GM18909 (cell line): ENCODE measurements at regions not wholly inside any gene's neighbourhood (a gene's known extent, or its start where the extent isn't known, plus 50 kb on each side); places are given as distances from the start of the nearest gene placed in this dataset.
"Not testable (repeated sequence)": the region's sequence is repeated elsewhere in the genome, so short reads cannot be mapped to it uniquely, and the experiment has no call there.

Experiments
- ATAC-seq: cut with Tn5 transposase; IDR thresholded peaks from one replicate; pipeline ENCODE4 v1.9.1; 2021; ENCODE audit warnings: mild to moderate bottlenecking; ENCODE audit not compliant: unreplicated experiment, poor library complexity

DNA sequence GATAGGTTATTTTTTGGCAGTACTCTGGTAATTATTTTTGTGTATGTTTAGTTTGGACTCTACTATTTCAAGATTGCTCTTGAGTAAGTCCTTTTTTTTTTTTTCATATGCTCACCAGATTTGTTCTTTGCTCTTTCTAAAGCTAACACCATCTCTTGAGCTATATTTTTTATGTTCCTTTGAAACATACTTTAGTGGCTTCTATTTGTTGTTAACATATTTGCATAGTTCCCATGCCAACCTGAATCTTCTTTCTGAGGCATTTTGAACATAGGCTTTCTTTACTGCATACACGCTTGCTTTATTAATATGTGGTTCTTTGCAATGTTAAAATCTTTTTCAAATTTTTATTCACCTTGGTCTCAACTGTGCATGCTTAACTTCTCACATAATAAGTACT lies 1644.9 kb downstream of the SUCLG1 start:
- ATAC-seq, result no peak

DNA sequence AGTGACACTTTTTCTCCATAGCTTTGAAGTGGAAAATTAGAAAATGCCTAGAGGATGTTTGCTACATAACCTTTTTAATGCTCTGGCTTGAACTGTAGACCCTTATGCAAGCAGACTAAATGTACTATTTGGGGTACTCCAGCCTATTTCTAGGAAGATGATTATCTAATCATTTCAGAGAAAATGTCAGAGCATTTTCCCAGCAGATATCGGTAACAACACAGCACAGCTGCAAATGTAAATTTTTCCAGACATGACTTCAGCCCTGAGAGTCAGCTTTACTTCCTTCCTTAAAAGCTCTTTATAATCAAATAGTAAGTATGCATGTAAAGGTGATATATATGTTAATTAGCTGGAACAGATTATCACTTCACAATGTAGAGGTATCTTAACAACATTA lies 1647.1 kb downstream of the SUCLG1 start:
- ATAC-seq, result no peak

DNA sequence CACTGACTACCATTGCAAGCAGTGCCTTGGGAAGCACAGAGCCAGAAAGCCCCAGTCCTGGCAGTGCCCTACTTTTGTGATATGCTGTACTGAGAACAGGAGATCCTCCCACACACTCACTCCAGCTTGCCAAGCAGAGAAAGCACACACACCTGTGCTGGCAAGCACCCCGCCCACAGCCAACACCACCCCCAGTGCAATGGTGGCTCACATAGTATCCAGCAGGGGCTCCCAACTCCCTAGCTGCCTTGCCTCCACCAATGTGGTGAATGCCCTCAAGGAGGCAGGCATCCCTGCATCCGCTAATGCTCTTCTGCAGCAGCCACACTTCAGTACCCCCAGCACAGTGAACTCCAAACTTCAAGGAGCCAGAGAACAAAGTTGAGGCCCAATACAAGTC lies 1655.8 kb downstream of the SUCLG1 start:
- ATAC-seq, result no peak

DNA sequence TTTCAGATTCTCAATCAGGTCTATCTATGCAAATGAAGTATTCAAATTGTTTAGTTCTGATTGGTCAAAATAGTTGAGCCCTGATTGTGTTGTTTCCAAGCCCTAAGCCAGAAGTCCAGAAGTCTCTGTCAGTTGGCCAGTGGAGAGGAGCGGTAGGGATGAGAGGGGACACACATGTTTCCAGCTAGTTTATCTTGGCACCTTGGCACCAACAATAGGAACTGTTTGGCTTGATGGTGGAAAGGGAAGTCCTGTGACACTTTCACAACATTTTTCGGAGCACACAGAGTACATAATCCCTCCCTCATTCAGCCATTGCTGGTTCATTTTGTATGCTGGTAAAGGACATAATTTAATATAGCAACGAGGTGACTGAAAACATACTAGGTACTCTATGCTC lies 1661.6 kb downstream of the SUCLG1 start:
- ATAC-seq, result no peak

DNA sequence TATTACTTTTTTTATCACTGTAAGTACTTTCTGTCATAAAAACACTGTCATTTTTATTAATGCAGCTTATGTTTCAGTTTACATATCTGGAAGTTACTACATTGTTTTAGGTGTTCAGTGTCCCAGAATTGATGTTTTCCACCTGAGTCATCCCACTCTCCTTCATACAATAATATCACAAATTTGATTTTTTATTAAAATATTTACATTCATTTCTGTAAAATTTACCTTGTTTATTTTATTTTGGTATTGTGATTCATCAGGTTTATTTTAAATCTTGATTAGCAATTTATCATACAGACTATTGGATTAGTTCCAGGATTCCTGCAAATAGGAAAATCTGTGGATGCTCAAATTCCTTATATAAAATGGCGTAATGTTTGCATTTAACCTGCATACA lies 1662.9 kb downstream of the SUCLG1 start:
- no peak for ATAC-seq

DNA sequence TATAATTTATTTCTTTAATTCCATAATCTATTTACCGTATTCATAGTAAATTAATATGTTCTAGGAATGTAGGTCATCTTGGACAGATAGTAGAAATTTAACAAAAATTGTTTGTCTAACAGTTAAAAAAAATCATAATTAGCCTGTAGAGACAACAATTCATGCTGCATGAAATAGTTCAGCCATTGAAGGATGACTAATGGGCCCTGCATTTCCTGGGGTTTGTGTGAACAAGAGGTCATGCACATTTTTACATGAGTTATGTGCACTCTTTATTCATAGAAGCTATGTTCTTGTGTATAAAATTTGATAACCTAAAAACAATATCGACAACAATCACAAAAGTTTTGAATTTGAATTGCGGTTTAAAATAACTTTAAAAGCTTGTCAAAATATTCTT lies 1663.6 kb downstream of the SUCLG1 start:
- ATAC-seq, result no peak

DNA sequence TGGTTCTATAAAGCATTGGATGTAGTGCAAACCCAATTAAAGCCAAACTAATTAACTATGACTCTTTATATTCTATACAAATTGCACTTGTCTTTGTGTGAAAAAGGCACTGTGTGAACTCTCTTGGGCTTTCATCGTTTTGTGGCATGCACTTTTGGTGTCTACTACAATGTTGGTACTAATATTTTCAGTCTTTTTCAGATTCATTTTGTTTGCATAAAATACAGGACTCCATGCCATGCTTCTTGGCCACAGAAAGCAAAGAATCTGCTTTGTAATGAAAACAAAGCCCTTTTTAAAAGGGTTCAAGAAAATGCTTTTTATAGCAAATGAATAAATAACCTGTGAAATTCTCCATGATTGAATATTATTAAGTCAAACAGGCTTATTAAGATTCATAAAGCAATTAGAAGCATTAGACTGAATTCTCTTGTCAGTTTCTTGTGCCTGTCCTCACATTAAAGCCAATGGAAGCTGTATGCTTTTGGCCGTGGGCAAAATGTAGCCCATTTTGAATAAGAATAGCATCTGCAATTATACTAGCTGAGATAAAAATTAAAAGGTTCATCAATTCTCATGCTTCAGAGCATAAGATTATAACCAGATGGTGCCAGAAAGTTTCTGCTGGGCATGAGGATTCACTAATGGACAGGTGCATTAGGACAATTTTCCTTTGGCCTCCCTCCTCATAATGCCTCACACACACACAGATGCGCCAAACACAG lies 1665.2 kb downstream of the SUCLG1 start:
- ATAC-seq, result no peak

DNA sequence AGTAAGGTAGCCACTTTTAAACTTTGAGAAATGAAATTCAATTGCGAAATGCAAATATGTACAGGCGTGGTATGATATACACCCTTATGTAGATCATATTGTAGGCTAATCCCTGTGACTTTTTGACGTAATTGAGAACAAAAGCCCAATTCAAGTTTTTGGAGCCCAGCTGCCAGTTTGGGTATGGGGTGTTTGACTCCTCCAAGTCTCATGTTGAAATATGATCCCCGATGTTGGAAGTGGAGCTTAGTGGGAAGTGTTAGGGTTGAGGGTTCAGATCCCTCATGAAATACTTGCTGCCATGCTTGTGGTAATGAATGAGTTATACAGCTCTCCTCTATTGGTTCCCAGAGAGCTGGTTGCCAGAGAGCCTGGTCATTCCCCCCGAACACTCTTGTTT lies 1666.8 kb downstream of the SUCLG1 start:
- no peak for ATAC-seq

DNA sequence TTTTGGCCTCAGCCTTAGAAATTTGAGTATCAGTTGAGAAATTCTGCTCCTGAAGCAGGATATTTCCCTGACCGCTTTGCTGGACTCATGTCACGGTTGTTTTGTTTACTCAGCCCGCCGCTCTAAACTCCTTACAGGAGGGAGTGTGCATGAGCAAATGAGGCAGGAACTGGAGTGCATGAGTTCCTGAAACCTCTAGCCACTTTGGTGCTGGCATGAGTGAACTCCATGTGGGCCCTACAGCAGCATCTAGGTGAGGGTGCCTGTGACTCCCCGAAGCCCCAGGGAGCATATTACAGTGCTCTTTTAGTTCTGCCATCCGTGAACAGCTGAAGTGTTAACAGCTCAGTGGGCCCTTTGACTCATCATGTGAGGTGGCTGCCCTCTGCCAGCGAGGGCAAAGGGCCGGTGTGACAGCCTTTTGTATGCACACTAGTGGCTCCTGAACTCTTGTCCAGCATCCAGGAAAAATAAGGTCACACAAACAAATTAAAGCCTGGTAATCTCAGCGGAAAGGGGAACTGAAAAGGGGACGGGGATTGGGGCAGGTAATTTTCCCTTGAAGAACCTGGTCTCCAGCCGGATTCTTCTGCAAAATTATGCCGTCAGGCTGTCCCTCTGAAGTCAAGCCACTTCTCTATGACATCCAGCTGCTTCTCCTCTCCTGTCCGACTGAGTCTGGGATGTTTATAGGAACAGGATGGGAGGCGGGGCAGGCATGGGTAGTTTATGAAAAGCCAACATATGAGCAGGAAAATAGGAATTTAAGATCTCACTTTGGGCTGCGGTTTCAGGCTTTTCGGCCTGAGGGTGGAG lies 1668.7 kb downstream of the SUCLG1 start:
- no peak for ATAC-seq

DNA sequence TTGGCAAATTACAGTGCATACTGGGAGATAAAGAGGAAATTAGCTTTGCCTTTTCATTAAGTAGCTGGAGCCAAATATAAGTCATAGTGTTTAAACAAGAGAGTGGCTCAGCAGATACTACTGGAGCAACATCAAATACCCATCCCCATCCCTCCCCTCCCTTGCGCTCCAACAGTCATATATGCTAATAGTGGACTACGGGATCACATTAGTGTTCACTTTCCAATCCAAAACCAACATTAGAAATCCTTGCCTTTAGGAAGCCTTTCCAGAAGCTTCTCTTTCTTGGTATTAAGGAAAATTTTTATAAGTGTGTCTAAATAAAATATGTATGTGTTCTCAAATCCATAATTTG lies 1669.3 kb downstream of the SUCLG1 start:
- no peak for ATAC-seq

DNA sequence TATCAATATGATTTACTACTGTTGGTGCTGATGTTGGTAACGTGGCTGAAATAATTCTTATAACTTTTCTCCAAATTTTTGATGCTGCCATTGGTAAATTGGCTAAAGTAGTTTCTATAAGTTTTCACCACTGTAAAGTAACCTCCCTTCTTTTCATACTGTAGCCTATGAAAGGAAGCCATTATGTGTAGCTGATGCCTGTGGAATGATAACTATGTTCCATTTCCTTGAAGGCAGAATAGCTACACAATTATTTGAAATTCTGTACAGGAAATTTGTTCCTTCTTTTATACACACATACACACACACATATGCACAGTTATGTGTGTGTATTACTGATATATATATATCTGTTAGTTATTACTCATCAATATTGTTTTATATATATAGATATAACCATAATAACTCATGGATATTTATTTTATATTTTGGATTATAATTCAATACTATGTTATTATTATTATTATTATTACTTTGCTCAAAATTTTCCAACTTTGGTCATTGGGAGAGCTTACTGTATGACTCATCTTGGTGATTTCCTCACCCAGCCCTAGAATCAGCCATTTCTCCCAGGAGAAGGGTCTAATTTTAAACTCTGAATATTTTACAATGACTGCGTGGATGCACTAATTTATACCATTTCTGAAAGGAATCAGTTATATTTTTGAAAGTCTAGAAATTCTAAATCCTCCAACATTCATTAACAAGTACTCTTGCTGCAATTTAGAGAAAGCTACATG lies 1677.7 kb downstream of the SUCLG1 start:
- ATAC-seq, result no peak

DNA sequence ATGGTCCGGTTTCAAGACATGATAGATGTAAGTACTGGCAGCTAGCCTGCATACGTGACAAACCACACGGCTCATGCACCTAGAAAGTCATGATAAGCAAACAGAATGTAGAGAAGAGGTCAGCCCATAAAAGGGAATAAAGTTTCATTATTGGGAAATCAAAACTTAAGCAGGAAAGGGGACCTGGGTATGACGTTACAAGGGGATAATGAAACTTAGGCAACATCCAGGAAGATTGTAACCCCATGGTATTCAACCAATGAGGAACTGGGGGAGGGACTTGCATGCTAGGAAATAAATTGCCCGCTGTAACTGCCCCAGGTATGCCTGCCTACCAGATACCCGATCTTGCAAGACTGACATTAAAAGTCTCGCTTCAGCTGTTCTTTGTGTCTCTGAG lies 1679.0 kb downstream of the SUCLG1 start:
- ATAC-seq, result no peak

DNA sequence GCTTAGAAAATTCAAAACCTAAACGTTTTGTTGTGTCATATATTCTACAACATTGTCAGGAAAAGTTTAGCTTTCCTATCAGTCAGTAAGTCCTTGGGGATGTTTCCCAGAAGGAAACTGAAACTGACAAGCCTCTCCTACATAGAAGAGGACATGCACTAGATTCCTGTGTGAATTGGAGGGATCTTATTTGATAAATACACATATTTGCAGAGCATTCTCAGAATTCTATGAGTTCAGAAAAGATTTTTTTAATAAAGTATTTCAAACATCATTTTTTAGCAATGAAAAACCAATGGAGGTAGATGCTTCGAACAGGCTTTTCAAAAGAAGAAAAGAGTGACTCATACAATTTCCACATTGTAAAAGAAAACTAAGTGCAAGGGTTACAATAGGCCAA lies 1706.7 kb downstream of the SUCLG1 start:
- no peak for ATAC-seq

DNA sequence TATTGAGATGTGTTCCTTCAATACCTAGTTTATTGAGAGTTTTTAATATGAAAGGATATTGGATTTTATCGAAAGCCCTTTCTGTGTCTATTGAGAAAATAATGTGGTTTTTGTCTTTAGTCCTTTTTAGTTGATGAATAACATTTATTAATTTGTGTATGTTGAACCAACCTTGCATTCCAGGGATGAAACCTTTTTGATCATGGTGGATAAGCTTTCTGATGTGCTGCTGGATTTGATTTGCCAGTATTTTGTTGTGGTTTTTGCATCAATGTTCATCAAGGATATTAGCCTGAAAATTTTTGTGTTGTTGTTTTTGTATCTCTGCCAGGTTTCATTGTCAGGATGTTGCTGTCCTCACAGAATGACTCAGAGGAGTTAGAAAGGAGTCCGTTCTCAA lies 1710.4 kb downstream of the SUCLG1 start:
- no peak for ATAC-seq

DNA sequence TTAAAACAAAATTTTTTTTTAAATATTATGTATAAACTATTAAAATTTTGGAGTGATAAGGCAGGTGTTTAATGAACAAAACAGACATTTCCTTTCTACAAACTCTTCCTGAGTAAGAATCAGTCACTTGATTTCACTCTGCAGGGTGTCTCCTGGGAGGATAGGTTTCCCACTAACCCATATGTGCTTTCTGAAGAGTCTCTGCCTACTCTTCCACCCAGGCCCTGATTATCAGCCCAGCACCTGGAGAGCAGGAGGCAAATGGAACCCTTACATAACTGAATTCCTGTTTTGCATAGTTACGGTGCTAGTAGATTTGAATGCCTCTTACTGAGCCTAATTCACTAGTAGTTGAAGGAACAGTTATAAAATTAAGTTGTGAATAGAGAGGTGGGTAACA lies 1718.6 kb downstream of the SUCLG1 start:
- ATAC-seq, result no peak

DNA sequence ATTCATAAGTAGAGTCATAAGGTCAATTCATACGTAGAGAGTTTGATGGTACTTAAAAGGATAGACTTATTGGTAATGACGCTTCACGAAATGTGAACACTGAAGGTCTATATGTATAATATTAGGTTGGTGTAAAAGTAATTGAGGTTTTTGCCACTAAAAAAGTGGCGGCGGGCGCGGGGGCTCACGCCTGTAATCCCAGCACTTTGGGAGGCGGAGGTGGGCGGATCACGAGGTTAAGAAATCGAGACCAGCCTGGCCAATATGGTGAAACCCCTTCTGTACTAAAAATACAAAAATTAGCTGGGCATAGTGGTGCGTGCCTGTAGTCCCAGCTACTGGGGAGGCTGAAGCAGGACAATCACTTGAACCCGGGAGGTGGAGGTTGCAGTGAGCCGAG lies 1721.1 kb downstream of the SUCLG1 start:
- ATAC-seq, result not testable (repeated sequence)

DNA sequence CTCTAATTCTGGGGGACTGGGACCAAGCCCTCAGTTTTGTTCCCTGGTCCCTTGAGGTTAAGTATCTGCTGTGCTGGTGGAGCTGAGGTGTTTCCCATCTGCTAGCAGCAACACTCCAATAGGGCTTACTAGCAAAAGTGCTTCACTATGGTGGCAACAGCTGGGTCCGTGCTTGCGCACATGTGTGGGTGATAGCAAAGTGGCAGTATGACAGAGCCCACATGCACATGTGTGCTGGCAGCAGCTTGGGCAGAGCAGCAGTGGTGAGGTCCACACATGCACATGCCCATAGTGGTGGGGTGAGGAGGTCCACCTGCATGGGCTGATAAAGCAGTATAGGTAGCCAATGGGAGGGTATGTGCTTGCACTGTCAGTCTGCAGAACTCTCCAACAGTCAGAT lies 1723.7 kb downstream of the SUCLG1 start:
- no peak for ATAC-seq

DNA sequence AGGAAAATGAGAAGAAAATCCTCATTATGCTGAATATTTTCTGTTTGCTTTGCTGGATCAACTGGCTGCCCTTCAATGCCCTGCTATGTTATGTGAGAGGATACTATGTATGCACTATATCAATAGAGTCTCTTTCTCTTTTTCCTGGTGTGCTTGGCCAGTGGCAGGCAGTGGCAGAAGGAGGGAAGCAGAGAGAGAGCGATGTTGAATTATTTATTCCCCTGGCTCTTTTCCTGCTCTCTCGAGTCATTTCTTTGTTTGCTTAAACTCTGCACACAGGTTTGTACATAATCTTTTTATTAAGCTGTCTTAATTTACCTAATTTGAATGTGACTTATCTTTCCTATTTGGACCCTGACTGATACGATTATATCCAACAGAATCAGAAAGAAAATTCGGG lies 1727.3 kb downstream of the SUCLG1 start:
- no peak for ATAC-seq

DNA sequence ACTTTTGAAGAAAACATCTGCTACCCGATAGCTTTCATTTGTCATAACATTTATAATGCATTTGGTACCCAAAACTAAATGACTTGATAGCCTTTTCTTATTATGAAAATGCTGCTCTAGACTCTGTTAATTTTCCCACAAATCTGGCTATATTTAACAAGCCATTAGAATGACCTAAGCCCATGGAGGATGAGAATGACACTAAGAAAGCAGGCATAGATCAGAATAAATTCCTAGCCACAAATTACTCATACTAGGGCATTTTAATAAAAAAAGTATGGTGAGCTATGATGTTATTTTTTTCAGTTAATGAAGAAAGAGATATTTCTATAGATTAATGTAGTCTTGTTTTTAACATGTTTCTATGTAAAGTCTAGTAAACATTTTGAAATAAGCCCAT lies 1728.3 kb downstream of the SUCLG1 start:
- no peak for ATAC-seq

DNA sequence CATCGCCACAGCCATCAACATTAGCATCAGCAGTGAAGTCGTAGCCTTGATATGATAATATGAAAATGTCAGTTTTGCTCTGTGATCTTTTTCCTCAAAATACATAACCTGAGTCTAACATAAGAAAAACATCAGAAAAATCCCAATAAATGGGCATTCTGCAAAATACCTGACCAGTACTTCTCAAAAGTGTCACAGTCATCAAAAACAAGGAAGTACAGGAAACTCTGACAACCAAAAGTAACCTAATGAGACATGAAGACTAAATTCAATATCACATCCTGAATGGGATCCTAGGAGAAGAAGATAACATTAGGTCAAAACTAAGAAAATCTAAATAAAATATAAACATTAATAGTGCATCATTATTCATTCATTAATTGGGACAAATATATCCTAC lies 1731.0 kb downstream of the SUCLG1 start:
- no peak for ATAC-seq

DNA sequence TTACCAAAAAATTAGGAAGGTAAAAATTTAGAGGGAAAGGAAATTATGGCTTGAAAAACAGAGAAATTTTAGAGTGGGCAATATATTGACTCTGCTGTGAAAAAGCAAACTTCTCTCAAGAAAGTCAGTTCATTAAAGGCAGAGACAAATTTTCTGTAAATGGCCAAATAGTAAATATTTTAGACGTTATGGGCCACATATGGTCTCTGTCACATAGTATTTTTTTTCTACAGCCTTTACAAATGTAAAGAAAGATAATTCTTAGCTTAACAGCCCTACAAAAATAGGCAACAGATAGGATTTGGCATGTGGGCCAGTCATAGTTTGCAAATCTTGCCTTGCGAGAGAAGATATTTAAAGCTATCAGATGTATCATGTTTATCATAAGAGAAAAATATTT lies 1750.4 kb downstream of the SUCLG1 start:
- no peak for ATAC-seq
